CD14-positive monocyte (primary cell): ENCODE measurements at regions not wholly inside any gene's neighbourhood (a gene's known extent, or its start where the extent isn't known, plus 50 kb on each side); places are given as distances from the start of the nearest gene placed in this dataset.

Source experiments
- DNase-seq, 3 donors: peaks; one replicate each; pipeline ENCODE4 v3.0.0-alpha.2; 2011 to 2022
- H2AFZ ChIP-seq: 2 replicates; pipeline ENCODE4 v1.6.0; 2012; ENCODE audit warnings: mild to moderate bottlenecking, low read depth, low read length, inconsistent platforms; ENCODE audit not compliant: insufficient read depth, poor library complexity, severe bottlenecking
- H3K27ac ChIP-seq, 2 donors: 1 replicate in 1 of 2; 2 replicates in 1 of 2; pipeline ENCODE4 v1.5.1; 2012 to 2013; ENCODE audit warnings: low read length in 2 of 2, control low read depth in 1 of 2, inconsistent platforms in 1 of 2, low read depth in 1 of 2, mild to moderate bottlenecking in 1 of 2
- H3K27me3 ChIP-seq, 2 donors: one replicate each; pipeline versions ENCODE4 v1.6.0 to v1.6.1; 2011 to 2013; ENCODE audit warnings: low read length in 2 of 2; ENCODE audit not compliant: control insufficient read depth in 2 of 2, insufficient read depth in 2 of 2
- H3K36me3 ChIP-seq, 2 donors: replicated peaks in 1 of 2; 1 replicate in 1 of 2; 2 replicates in 1 of 2; pipeline versions ENCODE4 v1.5.1 to v1.6.1; 2012 to 2013; ENCODE audit warnings: low read length in 2 of 2, control low read depth in 1 of 2, inconsistent platforms in 1 of 2, mild to moderate bottlenecking in 1 of 2; ENCODE audit not compliant: insufficient read depth in 2 of 2, control insufficient read depth in 1 of 2
- H3K4me1 ChIP-seq, 2 donors: 1 replicate in 1 of 2; 2 replicates in 1 of 2; pipeline versions ENCODE4 v1.5.1 to v1.6.1; 2012 to 2013; ENCODE audit warnings: low read length in 2 of 2, control low read depth in 1 of 2, inconsistent platforms in 1 of 2, mild to moderate bottlenecking in 1 of 2, moderate library complexity in 1 of 2; ENCODE audit not compliant: insufficient read depth in 2 of 2, control insufficient read depth in 1 of 2
- H3K4me2 ChIP-seq: replicated peaks from 2 replicates; pipeline ENCODE3; 2012; ENCODE audit warnings: low read length, moderate library complexity, mild to moderate bottlenecking; ENCODE audit not compliant: poor library complexity, severe bottlenecking; ENCODE audit errors: extremely low read depth
- H3K4me3 ChIP-seq, 3 experiments: fragments of 200-600 bp in 1 of 3; sonication (generic) in 1 of 3; replicated peaks in 1 of 3; 1 replicate in 2 of 3; 2 replicates in 1 of 3; pipeline ENCODE4 v1.5.1; 2011 to 2013; ENCODE audit warnings: low read length in 3 of 3, mild to moderate bottlenecking in 3 of 3, control low read depth in 2 of 3, low read depth in 2 of 3, inconsistent platforms in 1 of 3, moderate library complexity in 1 of 3
- H3K79me2 ChIP-seq: 2 replicates; pipeline ENCODE4 v1.6.0; 2012; ENCODE audit warnings: mild to moderate bottlenecking, control low read depth, inconsistent platforms, low read length, moderate library complexity; ENCODE audit not compliant: insufficient read depth
- H3K9ac ChIP-seq: 2 replicates; pipeline ENCODE4 v1.6.0; 2017; ENCODE audit warnings: low read length, mild to moderate bottlenecking; ENCODE audit not compliant: insufficient read depth, poor library complexity, severe bottlenecking
- H3K9me3 ChIP-seq, 2 donors: replicated peaks in 1 of 2; 1 replicate in 1 of 2; 2 replicates in 1 of 2; pipeline versions ENCODE4 v1.5.1 to v1.6.1; 2012 to 2013; ENCODE audit warnings: low read length in 2 of 2, control low read depth in 1 of 2; ENCODE audit not compliant: control insufficient read depth in 1 of 2, insufficient read depth in 1 of 2
- H4K20me1 ChIP-seq: 2 replicates; pipeline ENCODE4 v1.6.0; 2012; ENCODE audit warnings: mild to moderate bottlenecking, low read length, control low read depth, moderate library complexity; ENCODE audit not compliant: insufficient read depth
- H3K27ac Mint-ChIP-seq, 7 donors: one replicate each; pipeline ENCODE4 v1.8.0; 2020; ENCODE audit warnings: mild to moderate bottlenecking in 7 of 7, mixed read lengths in 7 of 7, moderate library complexity in 6 of 7, inconsistent platforms in 2 of 7
- H3K27me3 Mint-ChIP-seq, 3 donors: one replicate each; pipeline ENCODE4 v1.8.0; 2021 to 2022; ENCODE audit warnings: low read depth in 3 of 3, mild to moderate bottlenecking in 3 of 3, mixed read lengths in 3 of 3, moderate library complexity in 3 of 3, inconsistent platforms in 1 of 3
- H3K36me3 Mint-ChIP-seq, 2 donors: one replicate each; pipeline ENCODE4 v1.8.0; 2020; ENCODE audit warnings: mixed read lengths in 2 of 2, inconsistent platforms in 1 of 2, mild to moderate bottlenecking in 1 of 2
- H3K4me1 Mint-ChIP-seq: one replicate; pipeline ENCODE4 v1.8.0; 2020; ENCODE audit warnings: mild to moderate bottlenecking, mixed read lengths
- H3K4me3 Mint-ChIP-seq, 2 donors: one replicate each; pipeline ENCODE4 v1.8.0; 2020; ENCODE audit warnings: mild to moderate bottlenecking in 2 of 2, mixed read lengths in 2 of 2, moderate library complexity in 1 of 2
- H3K9me3 Mint-ChIP-seq, 7 donors: one replicate each; pipeline ENCODE4 v1.8.0; 2020 to 2022; ENCODE audit warnings: mixed read lengths in 7 of 7, mild to moderate bottlenecking in 6 of 7, moderate library complexity in 6 of 7, inconsistent platforms in 2 of 7
- WGBS: methylation state at CpG from one replicate; pipeline ENCODE4 v1.1.5; 2013; ENCODE audit warnings: missing lambda C conversion rate; ENCODE audit not compliant: insufficient coverage; 5-methylcytosine and 5-hydroxymethylcytosine counted together
- intact Hi-C, 2 donors: fragments of 100-400 bp; cut with micrococcal nuclease; formaldehyde crosslinking; loops; one replicate each; pipeline versions ENCODE4 v1.15.0 to v1.15.1; 2023
- TF ChIP-seq, protein P1 (sequence below): fragments of 200-600 bp; IDR thresholded peaks from one replicate; pipeline ENCODE4 v1.8.0; 2022; ENCODE audit warnings: antibody characterized with exemption, mild to moderate bottlenecking

DNA sequence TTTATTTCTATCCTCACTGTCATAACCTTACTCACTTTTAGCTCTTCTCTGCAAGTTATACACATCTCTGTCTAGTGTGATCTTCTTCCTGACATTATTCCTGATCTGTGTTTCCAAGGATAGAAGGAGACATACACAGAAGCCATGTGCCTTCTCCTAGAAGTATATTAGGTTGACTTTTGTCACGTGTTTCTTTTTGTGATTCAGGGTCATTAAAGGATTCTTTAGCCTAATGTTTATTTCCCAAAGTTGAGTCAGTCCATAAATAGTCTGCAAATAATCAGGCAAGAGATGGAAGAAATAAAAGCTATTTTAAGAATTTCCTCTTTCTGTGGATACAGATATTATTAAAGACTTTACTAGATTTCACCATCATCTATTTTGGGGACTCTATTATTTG, 214.1 kb upstream of the GOT2 start:
- H3K27ac Mint-ChIP-seq = no peak overlapping the region
- no peak overlapping the region for H3K4me3 ChIP-seq
- intact Hi-C loops = no loop called here
- no peaks in the 10 kb centered on the region for H3K79me2 ChIP-seq
- H4K20me1 ChIP-seq = no peaks in the 10 kb centered on the region
- H3K36me3 ChIP-seq = no peaks in the 10 kb centered on the region
- no peak overlapping the region for H3K4me2 ChIP-seq
- peaks cover 6 to 22% (median 13%) of the 10 kb centered on the region in 7 donors for H3K9me3 Mint-ChIP-seq
- no peak overlapping the region for H2AFZ ChIP-seq
- H3K9me3 ChIP-seq = peaks cover 4% of the 10 kb centered on the region in 2 donors
- TF ChIP-seq, protein P1, sequence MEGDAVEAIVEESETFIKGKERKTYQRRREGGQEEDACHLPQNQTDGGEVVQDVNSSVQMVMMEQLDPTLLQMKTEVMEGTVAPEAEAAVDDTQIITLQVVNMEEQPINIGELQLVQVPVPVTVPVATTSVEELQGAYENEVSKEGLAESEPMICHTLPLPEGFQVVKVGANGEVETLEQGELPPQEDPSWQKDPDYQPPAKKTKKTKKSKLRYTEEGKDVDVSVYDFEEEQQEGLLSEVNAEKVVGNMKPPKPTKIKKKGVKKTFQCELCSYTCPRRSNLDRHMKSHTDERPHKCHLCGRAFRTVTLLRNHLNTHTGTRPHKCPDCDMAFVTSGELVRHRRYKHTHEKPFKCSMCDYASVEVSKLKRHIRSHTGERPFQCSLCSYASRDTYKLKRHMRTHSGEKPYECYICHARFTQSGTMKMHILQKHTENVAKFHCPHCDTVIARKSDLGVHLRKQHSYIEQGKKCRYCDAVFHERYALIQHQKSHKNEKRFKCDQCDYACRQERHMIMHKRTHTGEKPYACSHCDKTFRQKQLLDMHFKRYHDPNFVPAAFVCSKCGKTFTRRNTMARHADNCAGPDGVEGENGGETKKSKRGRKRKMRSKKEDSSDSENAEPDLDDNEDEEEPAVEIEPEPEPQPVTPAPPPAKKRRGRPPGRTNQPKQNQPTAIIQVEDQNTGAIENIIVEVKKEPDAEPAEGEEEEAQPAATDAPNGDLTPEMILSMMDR = no peak
- H3K4me1 ChIP-seq = peaks cover 4 to 8% of the 10 kb centered on the region in 2 donors
- no peaks in the 10 kb centered on the region for H3K36me3 Mint-ChIP-seq
- no CpG with 5 or more reads among the region's 1 CpG for WGBS
- no peak overlapping the region for H3K27ac ChIP-seq
- no peaks in the 10 kb centered on the region for H3K27me3 Mint-ChIP-seq
- peaks cover 16% of the 10 kb centered on the region for H3K4me1 Mint-ChIP-seq
- no peak for DNase-seq
- no peak overlapping the region for H3K4me3 Mint-ChIP-seq
- no peaks in the 10 kb centered on the region for H3K27me3 ChIP-seq
- no peak overlapping the region for H3K9ac ChIP-seq

DNA sequence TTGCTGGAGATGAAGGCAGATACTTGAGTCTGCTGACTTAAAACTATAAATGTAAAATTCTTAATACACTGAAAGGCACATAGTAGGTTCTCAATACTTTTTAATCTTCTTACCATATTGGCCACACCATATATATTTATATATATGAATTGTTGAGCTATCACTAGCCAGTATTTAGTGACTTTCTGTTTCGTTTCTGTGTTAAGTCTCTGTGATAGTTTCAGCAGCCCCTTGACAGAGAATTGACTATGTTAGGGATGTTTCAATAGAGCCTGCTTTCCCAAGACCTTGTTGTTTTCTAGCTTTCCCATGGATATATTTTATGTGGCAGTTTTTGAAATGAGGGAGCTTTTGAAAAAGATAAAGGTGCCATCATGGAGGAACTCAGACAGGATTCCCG, 206.5 kb upstream of the GOT2 start:
- Histone ChIP-seq H3K27me3 (no peaks in the 10 kb centered on the region), H4K20me1 (no peaks in the 10 kb centered on the region), H3K9me3 (peaks cover 10 to 13% of the 10 kb centered on the region in 2 donors), H3K4me1 (no peaks in the 10 kb centered on the region), H3K9ac (no peak overlapping the region), H3K36me3 (no peaks in the 10 kb centered on the region), H3K27ac (no peak overlapping the region), H2AFZ (no peak overlapping the region), H3K4me3 (no peak overlapping the region), H3K79me2 (no peaks in the 10 kb centered on the region), H3K4me2 (no peak overlapping the region)
- WGBS = no CpG with 5 or more reads among the region's 2 CpGs
- Mint-ChIP-seq H3K36me3 (no peaks in the 10 kb centered on the region), H3K27me3 (peaks cover 0 to 2% (median 0%) of the 10 kb centered on the region in 3 donors), H3K9me3 (peaks cover 13 to 33% (median 20%) of the 10 kb centered on the region in 7 donors), H3K27ac (no peak overlapping the region), H3K4me3 (no peak overlapping the region), H3K4me1 (peaks cover 15% of the 10 kb centered on the region)
- TF ChIP-seq, protein P1 = no peak
- intact Hi-C loops = no loop called here
- DNase-seq = no peak
